MG63 (cell line): ENCODE measurements at regions not wholly inside any gene's neighbourhood (a gene's known extent, or its start where the extent isn't known, plus 50 kb on each side); places are given as distances from the start of the nearest gene placed in this dataset.
A peak's percentile ranks its signal among the peaks of the same experiment; 100 is the strongest.

Source experiments
- DNase-seq: peaks from one replicate; pipeline ENCODE4 v3.0.0-alpha.2; 2020
- H3K27me3 ChIP-seq: fragments of 250-450 bp; sonication (Bioruptor Pico); 2 replicates; pipeline ENCODE4 v1.5.1; 2020; ENCODE audit warnings: mild to moderate bottlenecking, moderate library complexity
- H3K36me3 ChIP-seq: fragments of 250-450 bp; sonication (Bioruptor Pico); 2 replicates; pipeline ENCODE4 v1.5.1; 2020; ENCODE audit warnings: mild to moderate bottlenecking, moderate library complexity
- H3K4me3 ChIP-seq: fragments of 250-450 bp; sonication (Bioruptor Pico); 2 replicates; pipeline ENCODE4 v1.5.1; 2020; ENCODE audit warnings: mild to moderate bottlenecking, moderate library complexity
- H3K9me3 ChIP-seq: fragments of 250-450 bp; sonication (Bioruptor Pico); 2 replicates; pipeline ENCODE4 v1.5.1; 2020; ENCODE audit warnings: mild to moderate bottlenecking, moderate library complexity

DNA sequence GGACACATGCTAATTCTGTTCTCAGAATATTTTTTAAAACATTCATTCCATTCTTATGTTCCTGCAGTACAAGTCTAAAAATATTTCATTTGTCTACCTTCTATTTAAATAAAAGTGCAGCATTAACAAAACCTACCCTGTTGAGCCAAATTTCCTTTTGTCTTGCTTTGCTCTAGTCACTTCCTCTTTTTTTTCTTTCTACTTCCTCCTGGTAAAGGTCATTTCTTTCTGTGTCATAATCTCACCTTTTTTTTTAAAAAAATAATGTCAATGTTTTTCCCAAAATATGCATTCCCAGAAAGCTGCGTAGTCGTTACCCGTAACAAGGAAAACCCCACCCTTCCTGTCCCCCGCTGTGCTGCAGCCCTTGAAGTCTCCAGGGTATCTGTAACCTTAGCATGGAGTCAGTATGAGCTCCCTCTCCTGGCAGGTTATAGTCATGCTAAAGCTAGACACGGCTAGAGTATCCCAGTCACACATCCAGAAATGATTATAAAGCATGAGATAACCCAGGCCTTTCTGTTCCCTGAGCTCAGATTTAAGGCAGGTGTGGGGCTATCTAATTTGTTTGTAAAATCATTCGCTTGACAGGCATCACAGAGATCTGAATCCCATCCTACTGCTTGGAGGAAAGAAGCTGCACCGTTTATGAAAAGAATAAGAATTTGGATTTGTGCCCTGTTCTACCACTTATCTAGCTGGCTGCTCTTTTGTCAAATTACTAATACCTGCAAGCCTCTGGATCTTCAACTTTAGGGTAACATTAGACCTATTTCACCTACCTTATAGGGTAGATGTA is 51.1 kb upstream of the EED start:
- DNase-seq = peak; percentile 88
- H3K4me3 ChIP-seq = peak overlapping the region; percentile 2; the same call in 1 of the 2 replicates
- H3K27me3 ChIP-seq = no peaks in the 10 kb centered on the region
- H3K36me3 ChIP-seq = no peaks in the 10 kb centered on the region
- no peaks in the 10 kb centered on the region for H3K9me3 ChIP-seq

DNA sequence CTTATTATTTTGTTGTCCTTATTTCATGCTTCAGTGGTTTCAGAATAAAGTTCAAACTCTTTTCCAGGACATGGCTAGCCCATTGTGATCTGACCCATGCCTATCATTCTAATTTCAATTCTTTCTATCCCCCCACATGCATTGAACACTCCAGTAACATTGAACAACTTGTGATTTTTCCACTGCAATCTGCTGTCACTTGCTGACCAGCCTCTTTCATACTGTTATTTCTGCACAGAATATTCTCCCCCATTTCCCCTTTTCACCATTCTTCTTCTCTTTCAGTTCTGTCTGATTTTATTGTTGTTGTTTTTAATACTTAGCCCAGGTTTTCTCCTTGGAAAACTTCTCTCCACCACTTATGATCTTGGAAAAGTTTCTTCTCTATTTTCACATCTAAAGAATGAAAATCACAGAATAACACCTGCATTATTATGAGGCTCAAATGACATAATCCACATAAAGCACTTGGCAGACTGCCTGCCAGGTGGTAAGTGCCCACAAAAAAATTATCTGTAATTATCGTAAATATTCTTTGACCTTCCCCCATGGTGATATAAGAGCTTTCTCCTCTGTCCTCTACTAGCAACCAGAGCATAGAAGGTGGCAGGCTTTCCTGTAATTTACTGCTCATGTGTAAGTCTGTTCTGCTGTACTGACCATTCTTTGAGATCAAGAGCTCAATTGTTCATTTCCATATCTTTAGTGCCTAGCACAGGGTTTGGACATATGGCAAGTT is 51.9 kb upstream of the EED start:
- Histone ChIP-seq H3K36me3 (no peaks in the 10 kb centered on the region), H3K4me3 (no peak overlapping the region; the same call in 1 of the 2 replicates), H3K27me3 (no peaks in the 10 kb centered on the region), H3K9me3 (no peaks in the 10 kb centered on the region)
- no peak for DNase-seq

DNA sequence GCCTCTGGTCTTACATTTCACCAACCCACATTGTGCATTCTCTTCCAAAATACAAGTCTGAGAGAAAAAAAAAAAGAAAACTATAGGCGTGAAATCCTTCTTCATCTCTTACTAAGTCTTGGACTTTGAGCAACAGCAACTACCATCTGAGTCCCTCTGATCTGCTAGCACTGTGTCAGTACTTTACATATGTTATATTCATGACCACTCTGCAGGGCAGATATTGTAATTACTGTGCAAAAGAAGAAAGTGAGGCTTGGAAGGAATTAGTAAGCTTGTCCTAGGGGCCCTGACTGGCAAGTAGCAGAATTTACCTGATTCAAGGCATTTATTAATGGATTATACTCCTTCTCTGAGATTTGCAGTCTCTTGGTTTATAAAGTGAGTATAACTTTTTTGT is 52.7 kb upstream of the EED start:
- no peak for DNase-seq
- Histone ChIP-seq H3K36me3 (no peaks in the 10 kb centered on the region), H3K9me3 (no peaks in the 10 kb centered on the region), H3K4me3 (no peak overlapping the region), H3K27me3 (no peaks in the 10 kb centered on the region)

DNA sequence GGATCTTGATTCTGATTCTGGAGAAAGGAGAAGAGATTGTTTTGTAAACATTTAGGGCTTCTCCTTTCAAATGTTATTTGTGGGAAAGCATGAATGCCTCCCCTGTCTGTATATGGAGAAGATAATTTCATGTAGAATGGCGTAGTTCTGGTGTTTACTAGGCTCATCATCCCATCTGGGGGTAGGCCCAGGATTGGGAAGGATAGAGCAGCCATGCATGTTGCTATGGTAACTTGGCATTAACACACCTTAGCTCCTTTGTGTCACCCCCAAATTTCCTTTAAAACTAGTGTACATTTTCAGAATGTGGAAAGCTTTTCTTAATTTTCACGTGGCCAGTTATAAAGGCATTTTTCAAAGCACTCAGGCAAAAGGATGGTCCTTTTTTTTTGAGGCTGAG is 57.5 kb upstream of the EED start:
- Histone ChIP-seq H3K36me3 (no peaks in the 10 kb centered on the region), H3K9me3 (no peaks in the 10 kb centered on the region), H3K27me3 (no peaks in the 10 kb centered on the region), H3K4me3 (no peak overlapping the region)
- no peak for DNase-seq

DNA sequence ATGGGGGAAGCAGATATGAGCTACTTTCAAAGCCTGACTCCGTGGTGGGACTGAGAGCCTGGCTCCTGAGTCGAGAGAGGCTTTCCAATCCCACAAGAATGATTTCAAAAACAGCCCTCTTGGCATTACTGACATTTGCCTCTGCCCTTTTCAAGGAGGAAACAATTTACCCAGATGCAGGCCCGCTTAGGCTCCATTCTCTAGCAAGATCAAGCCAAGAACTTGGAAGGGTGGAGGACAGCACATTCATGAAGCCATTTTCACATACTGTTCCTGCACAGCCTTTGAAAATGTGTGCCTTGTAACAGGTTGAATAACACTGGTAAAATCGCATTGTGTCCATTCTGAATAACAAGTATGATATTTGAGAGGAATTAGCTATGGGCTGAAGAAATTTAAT is 58.2 kb upstream of the EED start:
- Histone ChIP-seq H3K36me3 (no peaks in the 10 kb centered on the region), H3K4me3 (no peak overlapping the region), H3K9me3 (no peaks in the 10 kb centered on the region), H3K27me3 (no peaks in the 10 kb centered on the region)
- DNase-seq = no peak

DNA sequence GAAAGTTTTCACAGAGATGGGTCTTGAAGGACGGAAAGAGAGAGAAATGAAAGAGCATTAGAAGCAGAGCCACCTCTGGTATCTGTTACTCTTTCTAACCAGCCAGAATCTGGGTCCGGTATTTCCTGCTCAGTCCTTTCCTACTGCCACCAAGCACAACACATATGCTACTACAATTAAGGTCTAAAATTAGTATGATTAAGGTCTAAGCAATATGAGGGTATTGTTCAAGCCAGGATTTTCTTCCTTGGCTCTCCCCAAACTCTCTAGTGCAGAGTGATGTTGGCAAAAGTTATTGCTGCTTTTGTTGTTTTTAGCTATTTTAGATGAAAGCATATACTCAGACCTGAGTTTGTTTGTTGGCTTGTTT is 59.2 kb upstream of the EED start:
- DNase-seq = no peak
- no peaks in the 10 kb centered on the region for H3K9me3 ChIP-seq
- no peaks in the 10 kb centered on the region for H3K27me3 ChIP-seq
- no peaks in the 10 kb centered on the region for H3K36me3 ChIP-seq
- no peak overlapping the region for H3K4me3 ChIP-seq

DNA sequence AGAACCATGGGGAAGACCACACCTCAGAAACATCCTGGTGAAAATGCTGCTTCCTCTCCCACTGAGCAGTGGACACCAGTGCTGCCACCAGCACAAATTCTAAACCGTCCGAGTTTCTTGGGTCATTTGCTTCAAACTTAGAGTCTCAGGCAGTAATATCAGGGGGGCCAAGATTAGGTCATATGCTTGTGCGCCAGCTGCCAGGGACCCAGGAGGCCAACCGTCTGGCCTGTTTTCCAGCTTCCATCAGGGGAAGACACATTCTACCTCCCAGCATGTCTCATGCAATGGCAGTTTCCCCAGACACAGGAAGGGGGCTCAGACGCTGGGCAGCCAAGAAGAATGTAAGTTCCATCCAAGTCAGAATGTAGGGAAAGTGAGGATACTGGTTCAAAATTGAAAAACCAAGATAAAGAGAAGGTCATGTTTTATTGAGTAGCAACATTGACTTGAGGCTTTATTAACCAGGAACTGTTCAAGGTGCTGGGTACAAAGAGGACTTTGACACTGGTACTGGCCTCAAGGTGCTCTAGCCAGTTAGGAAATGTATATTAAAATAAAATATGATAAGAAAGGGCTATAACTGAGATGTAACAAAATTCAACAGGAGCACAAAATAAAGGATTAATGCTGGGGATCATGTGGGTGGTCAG is 59.7 kb upstream of the EED start:
- DNase-seq = no peak
- Histone ChIP-seq H3K9me3 (no peaks in the 10 kb centered on the region), H3K36me3 (no peaks in the 10 kb centered on the region), H3K27me3 (no peaks in the 10 kb centered on the region), H3K4me3 (no peak overlapping the region)

DNA sequence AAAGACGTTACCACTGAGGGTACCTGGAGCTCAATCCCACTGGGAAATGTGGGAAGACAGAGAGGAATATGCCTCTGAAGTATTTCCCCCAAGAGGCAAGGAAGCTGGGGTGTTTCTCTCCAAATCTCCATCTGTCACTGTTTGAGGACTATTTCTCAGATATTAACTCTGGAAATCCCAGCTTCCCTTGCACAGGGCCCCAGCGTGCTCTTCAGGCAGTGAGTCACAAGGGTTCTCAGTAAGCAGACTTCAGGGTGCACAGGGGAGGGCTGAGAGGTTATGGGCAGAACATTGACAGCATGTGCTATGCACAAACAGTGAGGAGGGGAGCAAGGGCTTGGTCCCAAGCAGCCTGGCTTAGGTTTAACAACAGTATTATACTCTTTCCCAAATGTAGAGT is 60.9 kb upstream of the EED start:
- no peak overlapping the region for H3K4me3 ChIP-seq
- H3K27me3 ChIP-seq = no peaks in the 10 kb centered on the region
- 0 out of 2 replicates have a peak, but pooled peaks cover under 1% of the 10 kb centered on the region for H3K9me3 ChIP-seq
- no peaks in the 10 kb centered on the region for H3K36me3 ChIP-seq
- no peak for DNase-seq

DNA sequence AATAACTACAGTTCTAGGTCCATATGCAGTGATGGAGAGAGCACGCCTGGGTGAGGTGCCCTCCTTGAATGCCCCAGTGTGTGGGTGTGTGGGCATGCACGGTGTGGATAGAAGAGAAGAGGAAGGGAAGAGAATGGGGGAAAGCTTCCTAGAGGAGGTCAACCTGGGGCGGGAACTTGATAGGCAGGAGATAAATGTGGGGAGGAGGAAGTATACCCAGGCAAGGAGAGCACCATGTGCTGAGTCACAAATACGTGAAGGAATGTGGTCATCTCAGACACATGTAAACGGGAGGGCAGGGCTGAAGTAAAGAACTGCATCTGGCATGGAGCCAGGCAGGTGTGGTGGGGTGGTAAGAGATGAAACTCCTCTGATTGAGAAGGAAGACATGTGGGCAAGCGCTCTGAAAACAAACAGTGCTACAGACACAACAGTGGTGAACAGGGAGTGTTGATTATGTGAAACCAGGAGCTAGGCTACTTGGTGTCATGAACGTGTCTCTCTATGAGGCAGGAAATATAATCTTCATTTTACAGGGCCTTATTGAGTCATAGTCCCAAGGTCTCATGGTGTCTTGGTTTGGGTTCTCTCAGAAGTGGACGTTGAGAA is 61.5 kb upstream of the EED start:
- Histone ChIP-seq H3K4me3 (no peak overlapping the region), H3K36me3 (no peaks in the 10 kb centered on the region), H3K9me3 (0 out of 2 replicates have a peak, but pooled peaks cover 2% of the 10 kb centered on the region), H3K27me3 (no peaks in the 10 kb centered on the region)
- DNase-seq = no peak

DNA sequence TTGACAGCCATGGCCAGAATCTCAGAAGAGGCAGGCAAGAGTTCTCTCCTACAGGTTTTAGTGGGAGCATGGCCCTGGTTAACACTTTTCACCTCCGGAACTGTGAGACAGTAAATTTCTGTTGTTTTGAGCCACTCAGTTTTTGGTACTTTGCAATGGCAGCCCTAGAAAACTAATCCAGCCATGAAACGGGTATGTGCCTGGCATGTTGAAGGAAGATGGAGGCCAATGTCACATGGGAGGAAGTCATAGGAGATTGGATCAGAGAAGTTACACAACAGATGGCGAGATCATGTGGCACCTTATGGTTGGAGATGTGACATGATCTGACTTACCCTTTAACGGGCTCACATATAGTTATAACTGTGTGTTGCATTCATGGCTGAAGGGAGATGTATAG is 63.2 kb upstream of the EED start:
- Histone ChIP-seq H3K4me3 (no peak overlapping the region), H3K27me3 (no peaks in the 10 kb centered on the region), H3K9me3 (0 out of 2 replicates have a peak, but pooled peaks cover 2% of the 10 kb centered on the region), H3K36me3 (no peaks in the 10 kb centered on the region)
- no peak for DNase-seq

DNA sequence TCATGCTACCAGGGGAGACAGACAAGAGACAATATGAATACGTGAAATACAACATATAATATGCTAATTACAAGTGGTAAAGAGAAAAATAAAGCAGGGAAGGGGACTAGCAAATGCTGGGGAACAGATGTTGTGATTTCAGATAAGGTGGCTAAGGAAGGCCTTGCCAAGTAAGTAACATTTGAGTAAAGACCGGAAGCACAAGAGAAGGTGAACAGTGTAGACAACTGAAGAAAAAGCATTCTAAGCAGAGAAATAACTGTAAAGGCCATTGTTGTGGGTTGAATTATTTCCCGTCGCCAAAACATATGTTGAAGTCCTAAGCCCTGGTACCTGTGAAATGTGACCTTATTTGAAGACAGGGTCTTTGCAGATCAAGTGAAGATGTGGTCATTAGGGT is 63.7 kb upstream of the EED start:
- no peak overlapping the region for H3K4me3 ChIP-seq
- H3K27me3 ChIP-seq = no peaks in the 10 kb centered on the region
- no peak for DNase-seq
- H3K9me3 ChIP-seq = 0 out of 2 replicates have a peak, but pooled peaks cover 2% of the 10 kb centered on the region
- no peaks in the 10 kb centered on the region for H3K36me3 ChIP-seq

DNA sequence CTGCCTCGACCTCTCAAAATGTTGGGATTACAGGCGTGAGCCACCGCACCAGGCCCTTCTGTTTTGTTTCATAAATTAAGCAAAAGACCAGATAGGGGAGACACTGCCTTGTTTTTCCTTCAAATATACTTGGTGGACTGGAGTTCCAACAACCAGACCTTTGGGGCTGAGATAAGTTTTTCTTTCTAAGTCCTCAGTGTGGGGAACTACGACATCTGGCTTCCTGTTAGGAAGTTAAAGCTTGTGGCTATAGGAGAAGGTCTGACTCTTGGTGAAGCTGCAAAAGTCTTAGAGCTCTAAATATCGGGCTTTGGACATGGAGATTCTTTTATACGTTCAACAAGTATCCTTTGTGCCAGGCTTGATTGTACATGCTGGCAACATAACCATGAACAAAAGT is 64.1 kb upstream of the EED start:
- H3K4me3 ChIP-seq = no peak overlapping the region
- no peaks in the 10 kb centered on the region for H3K27me3 ChIP-seq
- no peaks in the 10 kb centered on the region for H3K36me3 ChIP-seq
- H3K9me3 ChIP-seq = 0 out of 2 replicates have a peak, but pooled peaks cover 2% of the 10 kb centered on the region
- no peak for DNase-seq

DNA sequence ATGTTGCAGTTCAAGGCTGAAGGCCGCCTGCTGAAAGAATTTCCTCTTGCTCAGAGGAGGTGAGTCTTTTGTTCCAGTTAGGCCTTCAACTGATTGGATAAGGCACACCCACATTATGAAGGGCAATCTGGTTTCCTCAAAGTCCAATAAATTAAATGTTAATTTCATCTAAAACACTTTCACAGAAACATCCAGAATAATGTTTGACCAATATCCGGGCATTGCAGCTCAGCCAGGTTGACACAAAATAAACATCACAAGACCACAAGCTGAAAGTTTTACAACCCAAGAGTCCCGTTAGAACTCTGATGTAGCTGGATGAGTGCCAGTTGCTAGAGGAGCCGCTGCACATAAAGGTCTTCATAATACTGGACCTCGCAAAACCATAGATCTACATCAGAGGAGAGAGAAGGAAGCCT is 64.9 kb upstream of the EED start:
- DNase-seq = no peak
- H3K4me3 ChIP-seq = no peak overlapping the region
- H3K36me3 ChIP-seq = no peaks in the 10 kb centered on the region
- no peaks in the 10 kb centered on the region for H3K27me3 ChIP-seq
- H3K9me3 ChIP-seq = 0 out of 2 replicates have a peak, but pooled peaks cover 2% of the 10 kb centered on the region

DNA sequence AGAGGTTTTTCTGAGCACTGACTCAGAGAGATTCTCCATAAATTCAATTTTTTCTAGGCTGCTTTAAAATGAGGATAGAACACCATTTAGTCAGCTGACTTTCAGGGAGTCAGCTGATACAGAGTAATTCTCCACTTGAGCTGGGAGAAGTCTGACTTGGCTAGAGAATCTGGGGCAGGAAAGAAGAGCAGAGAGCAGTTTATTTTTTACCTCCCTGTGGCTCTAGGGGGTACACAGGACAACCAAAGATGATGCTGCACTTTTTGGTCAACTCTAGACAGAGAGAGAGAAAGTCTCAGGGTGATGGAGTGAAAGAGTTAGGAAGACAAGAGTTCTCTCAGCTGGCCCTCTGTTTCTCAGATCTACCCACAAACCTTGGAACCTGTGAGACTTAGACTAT is 67.3 kb upstream of the EED start:
- DNase-seq = no peak
- Histone ChIP-seq H3K4me3 (no peak overlapping the region), H3K36me3 (no peaks in the 10 kb centered on the region), H3K9me3 (0 out of 2 replicates have a peak, but pooled peaks cover 2% of the 10 kb centered on the region), H3K27me3 (no peaks in the 10 kb centered on the region)

DNA sequence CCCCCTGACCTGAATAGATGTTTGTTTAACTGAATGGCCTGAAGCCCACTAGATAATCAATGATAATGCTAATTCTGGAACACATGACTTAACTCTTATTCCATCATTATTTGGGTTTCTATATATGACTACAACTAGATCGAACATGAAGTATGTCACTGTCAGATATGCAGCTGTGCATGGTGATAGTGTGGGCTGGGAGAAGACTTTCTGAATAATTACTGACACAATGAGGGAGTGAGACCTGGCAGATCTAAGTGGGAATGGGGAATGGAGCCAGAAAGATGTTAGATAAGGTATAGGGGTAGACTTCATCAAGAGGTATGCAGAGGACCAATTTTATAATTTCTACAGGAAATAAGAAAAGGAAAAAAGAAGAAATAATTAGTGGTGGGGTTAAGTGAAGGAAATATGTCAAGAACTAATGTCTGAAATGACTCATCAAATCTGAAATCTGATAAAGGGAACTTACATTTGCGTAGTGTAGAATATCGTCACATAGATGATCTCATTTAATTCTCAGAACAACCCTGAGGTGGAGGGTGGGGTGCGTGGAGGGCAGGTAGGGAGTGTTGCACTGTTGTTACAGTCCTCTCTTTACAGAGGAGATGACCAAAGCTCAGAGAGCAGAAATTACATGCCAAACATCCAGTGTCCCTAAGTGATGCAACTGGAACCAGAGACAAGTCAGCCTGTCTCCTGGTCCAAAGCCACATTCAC is 68.2 kb upstream of the EED start:
- DNase-seq = no peak
- no peaks in the 10 kb centered on the region for H3K36me3 ChIP-seq

DNA sequence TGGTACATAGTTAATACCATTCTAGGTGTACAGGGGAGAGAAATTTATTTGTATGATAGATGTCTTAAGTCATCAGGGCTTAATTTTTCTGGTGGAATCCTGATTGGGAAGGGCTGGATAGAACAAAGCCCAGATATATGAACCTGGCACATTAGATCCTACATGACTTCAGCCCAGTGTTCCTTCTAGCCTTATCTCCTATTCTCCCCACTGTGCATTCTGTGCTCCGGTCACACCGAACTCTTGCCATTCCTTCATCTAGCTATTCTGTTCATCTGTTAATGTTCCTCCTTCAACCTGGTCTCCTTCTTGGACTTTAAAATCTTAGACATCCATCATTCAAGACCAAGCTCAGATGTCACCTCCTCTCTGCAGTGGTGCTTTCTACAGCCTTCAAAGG is 68.9 kb upstream of the EED start:
- Histone ChIP-seq H3K4me3 (no peak overlapping the region), H3K36me3 (no peaks in the 10 kb centered on the region), H3K27me3 (no peaks in the 10 kb centered on the region), H3K9me3 (0 out of 2 replicates have a peak, but pooled peaks cover 2% of the 10 kb centered on the region)
- no peak for DNase-seq

More for the DNA sequence above, 68.2 kb upstream of the EED start:
- no peaks in the 10 kb centered on the region for H3K27me3 ChIP-seq
- H3K4me3 ChIP-seq = no peak overlapping the region
- 0 out of 2 replicates have a peak, but pooled peaks cover 2% of the 10 kb centered on the region for H3K9me3 ChIP-seq
